ENCODE measurements at regions not wholly inside any gene's neighbourhood (a gene's known extent, or its start where the extent isn't known, plus 50 kb on each side); places are given as distances from the start of the nearest gene placed in this dataset.

GRCh38 chr13:72599178-72599743 lies 128.2 kb downstream of the MZT1 start:
- TF ChIP-seq CTCF (IDR thresholded peaks at IDR 0.05; ENCODE audit: low read depth, low read length) (no peak), POLR2A (IDR thresholded peaks at IDR 0.05; ENCODE audit: extremely low read depth, insufficient read length) (no peak), MAX (IDR thresholded peaks at IDR 0.05; ENCODE audit: low read depth, low read length) (no peak), MYC (IDR thresholded peaks at IDR 0.05; ENCODE audit: low read depth, low read length) (no peak)
